22Rv1 (cell line): ENCODE measurements at regions not wholly inside any gene's neighbourhood (a gene's known extent, or its start where the extent isn't known, plus 50 kb on each side); places are given as distances from the start of the nearest gene placed in this dataset.

Experiments used
- ZFX ChIP-seq: fragments of 450-650 bp; IDR thresholded peaks from 2 replicates; pipeline ENCODE4 v1.6.1; 2017; ENCODE audit warnings: antibody characterized with exemption, borderline replicate concordance
- TF ChIP-seq, protein P1 (sequence below): fragments of 450-650 bp; IDR thresholded peaks from 2 replicates; pipeline ENCODE4 v1.5.1; 2017; ENCODE audit warnings: mild to moderate bottlenecking

DNA sequence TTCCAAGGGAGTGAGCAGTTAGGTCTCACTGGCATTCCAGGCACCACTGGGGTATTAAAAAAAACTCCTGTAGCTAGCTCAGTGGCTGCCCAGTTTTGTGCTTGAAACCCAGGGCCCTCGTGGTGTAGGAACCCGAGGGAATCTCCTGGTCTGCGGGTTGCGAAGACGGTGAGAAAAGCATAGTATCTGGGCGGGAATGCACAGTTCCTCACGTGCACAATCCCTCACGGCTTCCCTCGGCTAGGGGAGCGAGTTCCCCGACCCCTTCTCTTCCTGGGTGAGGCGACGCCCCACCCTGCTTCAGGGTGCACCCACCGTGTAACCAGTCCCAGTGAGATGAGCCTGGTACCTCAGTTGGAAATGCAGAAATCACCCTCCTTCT, 50.5 kb upstream of the PGBD5 start:
- TF ChIP-seq, protein P1, sequence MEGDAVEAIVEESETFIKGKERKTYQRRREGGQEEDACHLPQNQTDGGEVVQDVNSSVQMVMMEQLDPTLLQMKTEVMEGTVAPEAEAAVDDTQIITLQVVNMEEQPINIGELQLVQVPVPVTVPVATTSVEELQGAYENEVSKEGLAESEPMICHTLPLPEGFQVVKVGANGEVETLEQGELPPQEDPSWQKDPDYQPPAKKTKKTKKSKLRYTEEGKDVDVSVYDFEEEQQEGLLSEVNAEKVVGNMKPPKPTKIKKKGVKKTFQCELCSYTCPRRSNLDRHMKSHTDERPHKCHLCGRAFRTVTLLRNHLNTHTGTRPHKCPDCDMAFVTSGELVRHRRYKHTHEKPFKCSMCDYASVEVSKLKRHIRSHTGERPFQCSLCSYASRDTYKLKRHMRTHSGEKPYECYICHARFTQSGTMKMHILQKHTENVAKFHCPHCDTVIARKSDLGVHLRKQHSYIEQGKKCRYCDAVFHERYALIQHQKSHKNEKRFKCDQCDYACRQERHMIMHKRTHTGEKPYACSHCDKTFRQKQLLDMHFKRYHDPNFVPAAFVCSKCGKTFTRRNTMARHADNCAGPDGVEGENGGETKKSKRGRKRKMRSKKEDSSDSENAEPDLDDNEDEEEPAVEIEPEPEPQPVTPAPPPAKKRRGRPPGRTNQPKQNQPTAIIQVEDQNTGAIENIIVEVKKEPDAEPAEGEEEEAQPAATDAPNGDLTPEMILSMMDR: no peak
- TF ChIP-seq ZFX: no peak
